ENCODE measurements at regions not wholly inside any gene's neighbourhood (a gene's known extent, or its start where the extent isn't known, plus 50 kb on each side); places are given as distances from the start of the nearest gene placed in this dataset.
"Not testable (repeated sequence)": the region's sequence is repeated elsewhere in the genome, so short reads cannot be mapped to it uniquely, and the experiment has no call there.

DNA sequence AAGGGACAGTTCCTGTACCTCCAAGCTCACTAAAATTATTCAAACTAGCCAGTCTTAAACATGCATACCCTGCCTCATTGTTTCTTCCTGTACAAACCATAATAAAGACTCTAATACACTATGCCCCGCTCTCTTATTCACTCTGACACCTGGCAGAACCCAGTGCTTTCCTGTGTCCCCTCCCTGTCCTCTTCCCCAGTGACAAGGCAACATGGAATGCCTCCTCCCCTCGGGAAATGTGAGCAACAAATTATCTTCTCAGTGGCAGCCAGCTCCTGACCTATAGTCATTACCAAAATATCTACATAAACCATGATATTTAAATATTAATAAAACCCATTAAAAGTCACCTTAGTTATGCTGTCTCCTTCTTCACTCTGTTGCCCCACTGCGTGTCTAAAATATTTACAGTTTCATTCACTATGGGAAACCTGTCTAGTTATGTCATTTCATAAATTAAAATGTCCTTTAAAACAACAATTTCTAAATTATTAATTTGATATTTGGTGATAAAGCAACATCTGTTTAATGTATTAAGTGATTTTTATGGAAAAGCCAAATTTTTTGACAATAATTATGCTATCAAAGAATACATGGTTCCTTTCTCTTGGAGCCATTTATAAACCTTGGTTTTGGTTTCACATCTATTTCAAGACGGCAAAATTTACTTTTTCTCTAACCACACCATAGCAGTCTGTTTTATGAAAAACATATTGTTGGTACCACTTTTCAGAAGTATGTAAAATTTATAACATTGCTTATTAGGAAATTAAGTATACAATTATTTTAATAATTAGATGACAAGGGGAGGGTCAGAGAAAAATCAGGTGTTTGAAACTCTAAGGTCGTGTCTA, 1355.2 kb downstream of the XPNPEP1 start:
- no peak for DNase-seq

- DNase-seq: no peak
Observed at GRCh38 chr10:108566316-108567107, 1356.8 kb downstream of the XPNPEP1 start.

DNA sequence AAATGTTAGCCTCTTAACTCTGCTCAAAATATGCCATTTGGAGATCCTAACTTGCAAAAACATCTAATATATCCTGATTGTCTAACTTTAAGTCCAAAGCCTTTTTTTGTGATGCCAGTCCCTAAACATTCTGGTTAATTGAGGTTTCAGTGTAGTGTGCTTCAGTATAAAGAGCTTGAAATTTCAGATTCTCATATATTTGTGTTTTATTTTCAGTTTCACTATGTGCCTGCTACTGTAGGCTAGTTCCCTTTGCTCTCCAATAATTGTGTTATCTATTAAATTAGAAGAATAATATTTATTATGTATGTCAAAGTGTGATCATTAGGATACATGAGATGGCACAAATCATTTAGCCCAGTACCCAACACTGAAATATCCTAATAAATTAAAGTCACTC, 1361.2 kb downstream of the XPNPEP1 start:
- no peak for DNase-seq

DNA sequence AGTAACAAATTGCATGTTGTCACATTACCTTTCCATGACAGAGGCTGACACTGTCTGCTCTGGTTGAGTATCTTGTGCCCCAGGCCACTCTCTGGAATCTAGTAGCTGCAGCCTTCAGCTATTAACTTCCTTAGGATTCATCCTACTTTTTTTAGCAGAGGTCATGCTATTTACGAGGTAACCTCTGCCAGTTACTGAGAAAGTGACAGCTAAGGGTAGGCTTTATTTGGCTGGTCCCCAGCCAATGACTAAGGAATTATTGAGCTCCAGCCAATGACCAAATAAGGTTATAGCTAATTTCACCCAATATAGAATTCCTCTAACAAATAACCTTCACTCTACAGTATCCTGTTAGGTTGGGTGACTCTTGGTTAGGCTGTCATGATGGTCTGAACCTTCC, 1361.7 kb downstream of the XPNPEP1 start:
- no peak for DNase-seq

DNA sequence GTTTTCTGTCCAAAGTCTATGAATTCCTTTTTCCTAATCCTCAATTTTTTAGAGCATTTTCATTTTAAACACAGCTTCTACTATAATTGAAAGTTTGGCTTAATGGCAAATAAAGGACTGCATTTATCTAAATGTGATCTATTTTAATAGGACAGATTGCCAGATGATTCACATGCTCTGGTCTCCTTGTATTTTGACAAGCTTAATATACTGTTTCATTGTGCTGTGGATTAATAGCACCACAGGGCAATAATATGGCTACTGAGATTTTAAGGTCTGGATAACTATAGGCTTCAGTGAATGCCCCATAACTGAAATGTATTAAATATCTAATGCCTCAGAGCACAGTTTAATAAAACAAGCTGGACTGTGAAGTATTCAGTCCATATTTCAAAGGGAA, 1362.8 kb downstream of the XPNPEP1 start:
- no peak for DNase-seq

DNA sequence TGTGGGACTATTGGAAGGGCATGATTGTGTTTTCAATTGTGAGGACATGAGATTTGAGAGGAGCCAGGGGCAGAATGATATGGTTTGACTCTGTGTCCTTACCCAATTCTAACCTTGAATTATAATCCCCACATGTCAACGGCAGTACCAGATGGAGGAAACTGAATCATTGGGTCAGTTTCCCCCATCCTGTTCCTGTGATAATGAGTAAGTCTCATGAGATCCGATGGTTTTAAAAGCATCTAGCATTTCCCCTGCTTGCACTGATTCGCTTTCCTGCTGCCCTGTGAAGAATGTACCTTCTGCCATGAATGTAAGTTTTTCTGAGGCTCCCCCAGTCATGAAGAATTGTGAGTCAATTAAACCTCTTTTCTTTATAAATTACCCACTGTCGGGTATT, 1367.1 kb downstream of the XPNPEP1 start:
- DNase-seq: no peak

DNA sequence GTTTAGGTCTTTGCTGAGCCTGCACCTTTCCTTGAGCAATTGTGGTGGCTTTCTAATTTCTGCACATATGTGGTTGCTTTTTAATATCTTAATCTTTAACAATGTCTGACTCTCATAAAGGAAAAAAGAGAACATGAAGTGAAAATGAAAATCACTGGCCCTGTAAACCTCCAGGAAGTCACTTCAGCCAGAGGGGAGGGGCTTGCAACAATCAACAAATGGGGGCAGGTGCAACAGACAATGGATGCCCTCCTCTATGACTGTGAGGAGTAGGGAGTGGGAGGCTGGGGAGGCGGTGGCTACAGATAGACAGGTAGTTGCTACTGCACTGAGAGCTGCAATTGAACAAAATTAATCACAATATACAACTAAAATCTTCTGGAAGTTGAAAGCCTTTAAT, 1377.4 kb downstream of the XPNPEP1 start:
- no peak for DNase-seq

DNA sequence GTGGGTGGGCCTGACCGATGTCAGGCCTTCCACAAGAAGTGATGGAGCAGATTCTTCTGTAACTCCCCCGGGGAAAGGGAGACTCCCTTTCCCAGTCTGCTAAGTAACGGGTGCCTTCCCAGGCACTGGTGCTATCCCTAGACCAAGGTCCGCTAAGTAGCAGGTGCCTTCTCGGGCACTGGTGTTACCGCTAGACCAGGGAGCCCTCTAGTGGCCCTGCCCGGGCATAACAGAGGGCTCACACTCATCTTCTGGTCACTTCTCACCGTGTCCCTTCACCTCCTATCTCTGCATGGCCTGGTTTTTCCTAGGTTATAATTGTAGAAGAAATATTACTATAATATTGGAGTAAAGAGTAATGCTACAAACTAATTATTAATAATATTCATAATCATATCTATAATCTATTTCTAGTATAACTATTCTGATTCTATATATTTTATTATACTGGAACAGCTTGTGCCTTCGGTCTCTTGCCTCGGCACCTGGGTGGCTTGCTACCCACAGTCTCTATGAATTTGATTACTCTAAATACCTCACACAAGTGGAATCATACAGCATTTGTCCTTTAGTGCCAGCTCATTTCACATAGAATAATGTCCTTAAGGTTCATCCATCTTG, 1378.7 kb downstream of the XPNPEP1 start:
- DNase-seq: peak in 1 of 2 donors; percentile 1

- not testable (repeated sequence) for DNase-seq
Observed at GRCh38 chr10:108533551-108533950, 1369.0 kb upstream of the SORCS1 start.

- no peak for DNase-seq
Observed at GRCh38 chr10:108523016-108523800, 1358.7 kb upstream of the SORCS1 start.

- no peak for DNase-seq
Observed at GRCh38 chr10:108521827-108522492, 1357.5 kb upstream of the SORCS1 start.

- DNase-seq: no peak
Observed at GRCh38 chr10:108515821-108516220, 1351.3 kb upstream of the SORCS1 start.

GRCh38 chr10:108500396-108500795, 1335.9 kb upstream of the SORCS1 start:
- no peak for DNase-seq

GRCh38 chr10:108496106-108496505, 1331.6 kb upstream of the SORCS1 start:
- DNase-seq: no peak

- no peak for DNase-seq
Observed at GRCh38 chr10:108490944-108491343, 1326.4 kb upstream of the SORCS1 start.

- DNase-seq: no peak
Observed at GRCh38 chr10:108471420-108471819, 1306.9 kb upstream of the SORCS1 start.

GRCh38 chr10:108469940-108470339, 1305.4 kb upstream of the SORCS1 start:
- no peak for DNase-seq

- DNase-seq: no peak
Observed at GRCh38 chr10:108465871-108466641, 1301.5 kb upstream of the SORCS1 start.

GRCh38 chr10:108462005-108462404, 1297.5 kb upstream of the SORCS1 start:
- DNase-seq: no peak

DNA sequence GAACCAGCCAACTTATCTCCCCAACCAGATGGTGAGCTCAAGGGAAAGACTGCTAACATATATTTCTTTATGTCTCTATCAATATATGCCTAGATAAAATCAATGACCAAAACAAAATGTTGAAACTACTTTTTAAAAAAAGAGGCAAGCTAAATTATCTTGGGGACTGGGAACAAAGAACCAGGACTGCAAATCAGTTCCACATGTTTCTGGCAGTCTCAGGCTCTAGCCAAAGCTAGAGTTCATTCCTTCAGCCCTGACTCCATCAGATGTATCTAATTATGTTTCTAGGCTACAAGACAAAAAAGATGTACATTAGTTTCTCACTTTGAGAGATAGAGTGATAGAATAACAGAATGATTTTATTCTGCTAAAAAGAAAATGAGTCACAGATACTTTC, 1290.3 kb upstream of the SORCS1 start:
- no peak for DNase-seq

GRCh38 chr10:108454224-108454623, 1289.7 kb upstream of the SORCS1 start:
- DNase-seq: no peak
